ENCODE measurements at regions not wholly inside any gene's neighbourhood (a gene's known extent, or its start where the extent isn't known, plus 50 kb on each side); places are given as distances from the start of the nearest gene placed in this dataset.

- TF ChIP-seq CTCF (conservative IDR thresholded peaks at IDR 0.05) (no peak), EZH2 (IDR thresholded peaks at IDR 0.05; ENCODE audit: low read depth) (no peak)
Measured at GRCh38 chr2:129274918-129275317, 704.5 kb upstream of the RAB6C start.
